IMR-90 (cell line): ENCODE measurements at regions not wholly inside any gene's neighbourhood (a gene's known extent, or its start where the extent isn't known, plus 50 kb on each side); places are given as distances from the start of the nearest gene placed in this dataset.

ENCODE experiments used
- BHLHE40 ChIP-seq: fragments of 150-350 bp; IDR thresholded peaks from 2 replicates; pipeline ENCODE4 v1.6.1; 2016; ENCODE audit warnings: mild to moderate bottlenecking, low read depth, low read length
- CEBPB ChIP-seq: IDR thresholded peaks from 2 replicates; pipeline ENCODE4 v1.6.1; 2012; ENCODE audit warnings: low read depth, low read length, improper control_type of control experiment
- MAFK ChIP-seq: IDR thresholded peaks from 2 replicates; pipeline ENCODE4 v1.6.1; 2012; ENCODE audit warnings: low read depth, low read length, improper control_type of control experiment
- MAZ ChIP-seq: IDR thresholded peaks from 2 replicates; pipeline ENCODE4 v1.6.1; 2012; ENCODE audit warnings: low read depth, mild to moderate bottlenecking, low read length, improper control_type of control experiment, moderate library complexity, borderline replicate concordance
- MXI1 ChIP-seq: IDR thresholded peaks from 2 replicates; pipeline ENCODE4 v1.6.1; 2012; ENCODE audit warnings: low read depth, mild to moderate bottlenecking, low read length, moderate library complexity, borderline replicate concordance
- NFE2L2 ChIP-seq: fragments of 150-350 bp; IDR thresholded peaks from 2 replicates; pipeline ENCODE4 v1.6.1; 2016; ENCODE audit warnings: low read depth, mild to moderate bottlenecking, low read length
- POLR2A ChIP-seq: IDR thresholded peaks from 2 replicates; pipeline ENCODE4 v1.6.1; 2012; ENCODE audit warnings: mild to moderate bottlenecking, low read depth, low read length
- RAD21 ChIP-seq: IDR thresholded peaks from 2 replicates; pipeline ENCODE4 v1.6.1; 2012; ENCODE audit warnings: low read length, improper control_type of control experiment
- RCOR1 ChIP-seq: IDR thresholded peaks from 2 replicates; pipeline ENCODE4 v1.6.1; 2012; ENCODE audit warnings: mild to moderate bottlenecking, low read length, improper control_type of control experiment; ENCODE audit not compliant: insufficient replicate concordance
- RFX5 ChIP-seq: IDR thresholded peaks from 2 replicates; pipeline ENCODE4 v1.8.0; 2012; ENCODE audit warnings: low read depth, mild to moderate bottlenecking, low read length, moderate library complexity
- SMC3 ChIP-seq: fragments of 150-350 bp; IDR thresholded peaks from 2 replicates; pipeline ENCODE4 v1.6.1; 2016; ENCODE audit warnings: low read depth, mild to moderate bottlenecking, antibody characterized with exemption, low read length, moderate library complexity
- TF ChIP-seq, protein P1 (sequence below): conservative IDR thresholded peaks from 2 replicates; pipeline ENCODE4 v1.5.1; 2012; ENCODE audit warnings: mild to moderate bottlenecking, low read depth, low read length, improper control_type of control experiment
- TF ChIP-seq, protein P2 (sequence below): fragments of 150-350 bp; IDR thresholded peaks from 2 replicates; pipeline ENCODE4 v1.6.1; 2017; ENCODE audit warnings: mild to moderate bottlenecking, antibody characterized with exemption, low read length, low read depth
- TF ChIP-seq, protein P3 (sequence below): fragments of 150-350 bp; IDR thresholded peaks from 2 replicates; pipeline ENCODE4 v1.6.1; 2016; ENCODE audit warnings: low read depth, mild to moderate bottlenecking, low read length, moderate library complexity, borderline replicate concordance

DNA sequence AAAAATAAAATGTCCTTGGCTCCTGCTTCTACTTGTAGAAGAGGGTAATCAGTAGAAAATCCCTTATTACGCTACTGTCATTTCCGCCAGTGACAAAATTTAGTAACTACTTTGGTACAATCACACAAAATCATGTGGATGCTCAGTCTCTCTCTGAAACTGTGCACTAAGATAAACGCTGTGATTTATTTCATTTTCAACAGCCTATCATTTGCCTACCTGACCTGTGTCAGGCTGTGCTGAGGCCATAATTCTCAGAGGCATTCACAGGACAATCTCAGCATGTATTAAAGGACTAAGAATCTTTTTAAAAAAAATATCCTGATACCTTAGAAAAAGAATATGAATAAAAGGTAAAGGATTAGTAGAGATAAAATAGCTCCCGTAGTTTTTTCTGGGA lies 226.0 kb downstream of the RASSF9 start:
- TF ChIP-seq POLR2A: no peak
- TF ChIP-seq, protein P1, sequence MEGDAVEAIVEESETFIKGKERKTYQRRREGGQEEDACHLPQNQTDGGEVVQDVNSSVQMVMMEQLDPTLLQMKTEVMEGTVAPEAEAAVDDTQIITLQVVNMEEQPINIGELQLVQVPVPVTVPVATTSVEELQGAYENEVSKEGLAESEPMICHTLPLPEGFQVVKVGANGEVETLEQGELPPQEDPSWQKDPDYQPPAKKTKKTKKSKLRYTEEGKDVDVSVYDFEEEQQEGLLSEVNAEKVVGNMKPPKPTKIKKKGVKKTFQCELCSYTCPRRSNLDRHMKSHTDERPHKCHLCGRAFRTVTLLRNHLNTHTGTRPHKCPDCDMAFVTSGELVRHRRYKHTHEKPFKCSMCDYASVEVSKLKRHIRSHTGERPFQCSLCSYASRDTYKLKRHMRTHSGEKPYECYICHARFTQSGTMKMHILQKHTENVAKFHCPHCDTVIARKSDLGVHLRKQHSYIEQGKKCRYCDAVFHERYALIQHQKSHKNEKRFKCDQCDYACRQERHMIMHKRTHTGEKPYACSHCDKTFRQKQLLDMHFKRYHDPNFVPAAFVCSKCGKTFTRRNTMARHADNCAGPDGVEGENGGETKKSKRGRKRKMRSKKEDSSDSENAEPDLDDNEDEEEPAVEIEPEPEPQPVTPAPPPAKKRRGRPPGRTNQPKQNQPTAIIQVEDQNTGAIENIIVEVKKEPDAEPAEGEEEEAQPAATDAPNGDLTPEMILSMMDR: no peak
- no peak for TF ChIP-seq SMC3
- TF ChIP-seq, protein P2, sequence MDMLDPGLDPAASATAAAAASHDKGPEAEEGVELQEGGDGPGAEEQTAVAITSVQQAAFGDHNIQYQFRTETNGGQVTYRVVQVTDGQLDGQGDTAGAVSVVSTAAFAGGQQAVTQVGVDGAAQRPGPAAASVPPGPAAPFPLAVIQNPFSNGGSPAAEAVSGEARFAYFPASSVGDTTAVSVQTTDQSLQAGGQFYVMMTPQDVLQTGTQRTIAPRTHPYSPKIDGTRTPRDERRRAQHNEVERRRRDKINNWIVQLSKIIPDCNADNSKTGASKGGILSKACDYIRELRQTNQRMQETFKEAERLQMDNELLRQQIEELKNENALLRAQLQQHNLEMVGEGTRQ: no peak
- no peak for TF ChIP-seq CEBPB
- no peak for TF ChIP-seq MXI1
- no peak for TF ChIP-seq RFX5
- TF ChIP-seq MAFK: no peak
- TF ChIP-seq RCOR1: no peak
- TF ChIP-seq RAD21: no peak
- TF ChIP-seq NFE2L2: no peak
- TF ChIP-seq, protein P3, sequence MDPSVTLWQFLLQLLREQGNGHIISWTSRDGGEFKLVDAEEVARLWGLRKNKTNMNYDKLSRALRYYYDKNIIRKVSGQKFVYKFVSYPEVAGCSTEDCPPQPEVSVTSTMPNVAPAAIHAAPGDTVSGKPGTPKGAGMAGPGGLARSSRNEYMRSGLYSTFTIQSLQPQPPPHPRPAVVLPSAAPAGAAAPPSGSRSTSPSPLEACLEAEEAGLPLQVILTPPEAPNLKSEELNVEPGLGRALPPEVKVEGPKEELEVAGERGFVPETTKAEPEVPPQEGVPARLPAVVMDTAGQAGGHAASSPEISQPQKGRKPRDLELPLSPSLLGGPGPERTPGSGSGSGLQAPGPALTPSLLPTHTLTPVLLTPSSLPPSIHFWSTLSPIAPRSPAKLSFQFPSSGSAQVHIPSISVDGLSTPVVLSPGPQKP: no peak
- TF ChIP-seq BHLHE40: no peak
- TF ChIP-seq MAZ: no peak
